ENCODE measurements at regions not wholly inside any gene's neighbourhood (a gene's known extent, or its start where the extent isn't known, plus 50 kb on each side); places are given as distances from the start of the nearest gene placed in this dataset.

- WGBS, result 74% methylated on average over 2 of the region's 2 CpGs
- H3K9me3 ChIP-seq, result no peaks in the 10 kb centered on the region
- H3K27me3 ChIP-seq (replicated peaks; ENCODE audit: insufficient read depth), result no peaks in the 10 kb centered on the region
- intact Hi-C loops (cut with DNase I), result no loop called here
- DNase-seq (ENCODE audit: low spot score), result no peak
- H3K36me3 ChIP-seq, result no peaks in the 10 kb centered on the region
- TF ChIP-seq, protein P1, sequence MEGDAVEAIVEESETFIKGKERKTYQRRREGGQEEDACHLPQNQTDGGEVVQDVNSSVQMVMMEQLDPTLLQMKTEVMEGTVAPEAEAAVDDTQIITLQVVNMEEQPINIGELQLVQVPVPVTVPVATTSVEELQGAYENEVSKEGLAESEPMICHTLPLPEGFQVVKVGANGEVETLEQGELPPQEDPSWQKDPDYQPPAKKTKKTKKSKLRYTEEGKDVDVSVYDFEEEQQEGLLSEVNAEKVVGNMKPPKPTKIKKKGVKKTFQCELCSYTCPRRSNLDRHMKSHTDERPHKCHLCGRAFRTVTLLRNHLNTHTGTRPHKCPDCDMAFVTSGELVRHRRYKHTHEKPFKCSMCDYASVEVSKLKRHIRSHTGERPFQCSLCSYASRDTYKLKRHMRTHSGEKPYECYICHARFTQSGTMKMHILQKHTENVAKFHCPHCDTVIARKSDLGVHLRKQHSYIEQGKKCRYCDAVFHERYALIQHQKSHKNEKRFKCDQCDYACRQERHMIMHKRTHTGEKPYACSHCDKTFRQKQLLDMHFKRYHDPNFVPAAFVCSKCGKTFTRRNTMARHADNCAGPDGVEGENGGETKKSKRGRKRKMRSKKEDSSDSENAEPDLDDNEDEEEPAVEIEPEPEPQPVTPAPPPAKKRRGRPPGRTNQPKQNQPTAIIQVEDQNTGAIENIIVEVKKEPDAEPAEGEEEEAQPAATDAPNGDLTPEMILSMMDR (IDR thresholded peaks at IDR 0.05), result no peak
- no peak for TF ChIP-seq POLR2A (IDR thresholded peaks at IDR 0.05)
- TF ChIP-seq POLR2AphosphoS5 (IDR thresholded peaks at IDR 0.05), result no peak
- H3K27ac ChIP-seq, result no peak overlapping the region
- H3K4me3 ChIP-seq, result no peak overlapping the region
- H3K4me1 ChIP-seq (replicated peaks), result no peaks in the 10 kb centered on the region
Measured at GRCh38 chr9:29882767-29883166, 2309.5 kb upstream of the C9orf72 start.

DNA sequence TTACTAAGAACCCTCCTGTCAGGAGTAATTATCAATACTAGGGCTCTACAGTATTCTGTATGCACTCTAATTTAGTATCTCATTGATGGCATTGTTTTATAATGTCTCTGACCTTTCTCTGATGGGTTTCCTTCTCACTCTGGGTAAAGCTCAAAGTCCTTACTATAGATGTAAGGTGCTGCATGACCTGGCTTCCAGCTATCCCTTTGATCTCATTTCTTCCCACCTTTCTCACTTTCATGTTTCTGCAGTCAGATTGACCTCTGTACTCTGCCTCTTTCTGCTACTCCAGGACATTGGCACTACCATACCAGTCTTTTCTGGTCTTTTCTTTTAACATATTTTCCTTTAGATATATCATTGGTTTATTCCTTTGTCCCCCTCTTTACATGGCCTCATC, 2332.8 kb upstream of the C9orf72 start:
- Histone ChIP-seq H3K9me3 (no peaks in the 10 kb centered on the region), H3K27me3 (replicated peaks; ENCODE audit: insufficient read depth) (no peaks in the 10 kb centered on the region), H3K27ac (no peak overlapping the region), H3K4me1 (replicated peaks) (no peaks in the 10 kb centered on the region), H3K4me3 (no peak overlapping the region), H3K36me3 (no peaks in the 10 kb centered on the region)
- TF ChIP-seq POLR2A (IDR thresholded peaks at IDR 0.05) (no peak), POLR2AphosphoS5 (IDR thresholded peaks at IDR 0.05) (no peak)
- TF ChIP-seq, protein P1 (IDR thresholded peaks at IDR 0.05), result no peak
- no peak for DNase-seq (ENCODE audit: low spot score)
- intact Hi-C loops (cut with DNase I), result no loop called here

- no peaks in the 10 kb centered on the region for H3K4me1 ChIP-seq (replicated peaks)
- no peaks in the 10 kb centered on the region for H3K9me3 ChIP-seq
- intact Hi-C loops (cut with DNase I), result no loop called here
- TF ChIP-seq, protein P1 (IDR thresholded peaks at IDR 0.05), result no peak
- no peak for TF ChIP-seq POLR2A (IDR thresholded peaks at IDR 0.05)
- no peak for TF ChIP-seq POLR2AphosphoS5 (IDR thresholded peaks at IDR 0.05)
- no peaks in the 10 kb centered on the region for H3K27me3 ChIP-seq (replicated peaks; ENCODE audit: insufficient read depth)
- WGBS, result 93% methylated on average over 5 of the region's 5 CpGs
- no peak for DNase-seq (ENCODE audit: low spot score)
- H3K27ac ChIP-seq, result no peak overlapping the region
- no peaks in the 10 kb centered on the region for H3K36me3 ChIP-seq
- no peak overlapping the region for H3K4me3 ChIP-seq
Measured at GRCh38 chr9:29928072-29928471, 2354.8 kb upstream of the C9orf72 start.

GRCh38 chr9:29939559-29939958, 2366.3 kb upstream of the C9orf72 start:
- no peaks in the 10 kb centered on the region for H3K27me3 ChIP-seq (replicated peaks; ENCODE audit: insufficient read depth)
- H3K4me3 ChIP-seq, result no peak overlapping the region
- no peaks in the 10 kb centered on the region for H3K9me3 ChIP-seq
- H3K27ac ChIP-seq, result no peak overlapping the region
- H3K36me3 ChIP-seq, result no peaks in the 10 kb centered on the region
- intact Hi-C loops (cut with DNase I), result no loop called here
- no peak for TF ChIP-seq POLR2A (IDR thresholded peaks at IDR 0.05)
- TF ChIP-seq POLR2AphosphoS5 (IDR thresholded peaks at IDR 0.05), result no peak
- TF ChIP-seq, protein P1 (IDR thresholded peaks at IDR 0.05), result no peak
- WGBS, result 77% methylated on average over 3 of the region's 3 CpGs
- H3K4me1 ChIP-seq (replicated peaks), result no peaks in the 10 kb centered on the region
- no peak for DNase-seq (ENCODE audit: low spot score)

DNA sequence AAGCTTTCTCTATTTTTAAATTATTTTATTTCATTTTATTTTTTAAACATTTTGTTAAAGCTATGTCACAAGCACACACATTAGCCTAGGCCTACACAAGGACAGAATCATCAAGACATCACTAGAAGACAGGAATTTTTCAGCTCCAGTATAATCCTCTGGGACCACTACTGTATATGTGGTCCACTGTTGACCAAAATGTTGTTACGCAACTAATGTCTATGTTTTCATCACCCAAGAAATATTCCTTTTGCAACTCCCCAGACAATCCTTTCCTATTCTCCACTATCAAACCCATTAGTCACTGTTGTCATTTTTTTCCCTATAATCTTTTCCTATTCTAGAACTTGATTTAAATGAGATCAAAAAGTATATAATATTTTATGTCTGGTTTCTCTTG, 2371.7 kb upstream of the C9orf72 start:
- Histone ChIP-seq H3K27ac (no peak overlapping the region), H3K27me3 (replicated peaks; ENCODE audit: insufficient read depth) (no peaks in the 10 kb centered on the region), H3K36me3 (no peaks in the 10 kb centered on the region), H3K4me1 (replicated peaks) (no peaks in the 10 kb centered on the region), H3K9me3 (no peaks in the 10 kb centered on the region), H3K4me3 (no peak overlapping the region)
- no peak for DNase-seq (ENCODE audit: low spot score)
- 93% methylated on average over 1 of the region's 1 CpG for WGBS
- intact Hi-C loops (cut with DNase I), result no loop called here
- TF ChIP-seq POLR2AphosphoS5 (IDR thresholded peaks at IDR 0.05) (no peak), POLR2A (IDR thresholded peaks at IDR 0.05) (no peak)
- TF ChIP-seq, protein P1 (IDR thresholded peaks at IDR 0.05), result no peak

All from prostate gland (tissue), 2 donors.